Gastroesophageal sphincter (tissue), 3 donors: ENCODE measurements at regions not wholly inside any gene's neighbourhood (a gene's known extent, or its start where the extent isn't known, plus 50 kb on each side); places are given as distances from the start of the nearest gene placed in this dataset.

ENCODE experiments used
- POLR2A ChIP-seq, 2 donors: fragments of 450-650 bp; IDR thresholded peaks; one replicate each; pipeline ENCODE4 v1.6.1; 2017; ENCODE audit warnings: antibody characterized with exemption in 2 of 2, mild to moderate bottlenecking in 2 of 2, moderate library complexity in 1 of 2
- TF ChIP-seq, protein P1 (sequence below), 4 experiments: fragments of 200-600 bp in 2 of 4; fragments of 450-650 bp in 2 of 4; sonication (generic) in 1 of 4; IDR thresholded peaks; one replicate each; pipeline ENCODE4 v1.5.1; 2017 to 2019; ENCODE audit warnings: antibody characterized with exemption in 4 of 4, mild to moderate bottlenecking in 2 of 4, moderate library complexity in 2 of 4

DNA sequence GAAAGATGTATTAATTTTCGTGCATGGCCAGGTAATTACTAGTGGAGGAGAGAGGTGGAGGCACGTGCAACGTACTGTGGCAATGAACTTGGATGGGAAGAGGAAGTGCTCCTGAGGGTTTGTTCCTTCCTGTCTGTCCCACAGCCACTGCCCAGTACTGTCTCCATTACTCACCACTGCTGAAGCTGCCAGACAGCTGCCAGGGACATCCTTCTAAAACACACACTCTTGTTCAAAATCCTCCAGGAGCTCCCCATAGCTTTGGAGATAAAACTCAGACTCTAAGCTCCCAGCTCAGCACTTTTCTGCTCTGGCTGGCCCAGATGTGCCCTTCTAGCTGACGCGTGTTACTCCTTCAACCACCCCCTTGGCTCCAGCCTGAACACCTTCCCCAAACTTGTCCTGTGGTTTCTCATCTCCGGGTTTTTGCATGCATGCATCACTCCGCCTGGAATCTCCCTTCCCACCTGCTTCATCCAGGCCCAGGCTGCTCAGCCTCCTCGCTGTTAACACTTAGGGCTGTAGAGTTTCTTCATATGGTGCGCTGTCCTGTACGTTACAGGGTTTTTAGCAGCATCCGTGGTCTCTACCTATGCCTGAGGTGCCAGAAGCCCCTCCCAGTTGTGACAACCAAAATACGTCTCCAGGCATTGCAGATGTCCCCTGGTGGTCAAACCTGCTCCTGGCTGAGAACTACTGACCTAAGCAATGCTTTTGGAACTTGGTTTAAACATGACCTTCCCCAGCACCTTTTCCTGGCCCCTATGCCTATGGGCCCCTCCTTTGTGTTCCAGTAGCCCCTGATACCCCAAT, 69.5 kb downstream of the C11orf91 start:
- TF ChIP-seq, protein P1, sequence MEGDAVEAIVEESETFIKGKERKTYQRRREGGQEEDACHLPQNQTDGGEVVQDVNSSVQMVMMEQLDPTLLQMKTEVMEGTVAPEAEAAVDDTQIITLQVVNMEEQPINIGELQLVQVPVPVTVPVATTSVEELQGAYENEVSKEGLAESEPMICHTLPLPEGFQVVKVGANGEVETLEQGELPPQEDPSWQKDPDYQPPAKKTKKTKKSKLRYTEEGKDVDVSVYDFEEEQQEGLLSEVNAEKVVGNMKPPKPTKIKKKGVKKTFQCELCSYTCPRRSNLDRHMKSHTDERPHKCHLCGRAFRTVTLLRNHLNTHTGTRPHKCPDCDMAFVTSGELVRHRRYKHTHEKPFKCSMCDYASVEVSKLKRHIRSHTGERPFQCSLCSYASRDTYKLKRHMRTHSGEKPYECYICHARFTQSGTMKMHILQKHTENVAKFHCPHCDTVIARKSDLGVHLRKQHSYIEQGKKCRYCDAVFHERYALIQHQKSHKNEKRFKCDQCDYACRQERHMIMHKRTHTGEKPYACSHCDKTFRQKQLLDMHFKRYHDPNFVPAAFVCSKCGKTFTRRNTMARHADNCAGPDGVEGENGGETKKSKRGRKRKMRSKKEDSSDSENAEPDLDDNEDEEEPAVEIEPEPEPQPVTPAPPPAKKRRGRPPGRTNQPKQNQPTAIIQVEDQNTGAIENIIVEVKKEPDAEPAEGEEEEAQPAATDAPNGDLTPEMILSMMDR (IDR thresholded peaks at IDR 0.05) = no peak
- no peak for TF ChIP-seq POLR2A (IDR thresholded peaks at IDR 0.05)
